ENCODE measurements at regions not wholly inside any gene's neighbourhood (a gene's known extent, or its start where the extent isn't known, plus 50 kb on each side); places are given as distances from the start of the nearest gene placed in this dataset.

- no peak for DNase-seq (ENCODE audit: low spot score)
Measured at GRCh38 chr5:31098811-31099210, 94.7 kb upstream of the CDH6 start.

DNA sequence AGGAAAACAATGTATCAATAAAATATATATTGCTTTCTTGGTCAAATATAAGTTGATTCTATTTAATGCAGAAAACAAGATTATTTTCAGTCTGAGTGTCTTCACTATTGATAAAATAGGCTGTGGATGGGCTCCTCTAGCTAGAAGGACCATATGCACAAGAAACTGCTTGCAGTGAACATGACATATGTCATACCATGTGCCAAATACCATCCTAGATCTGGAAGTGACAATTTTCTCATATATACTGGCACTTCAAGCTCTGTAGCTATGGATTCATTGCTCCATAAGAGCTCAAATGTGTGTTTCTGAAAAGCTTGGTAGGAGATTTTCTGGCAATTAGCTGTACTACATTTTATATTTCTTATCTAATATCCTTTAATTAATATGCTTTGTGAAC, 95.6 kb upstream of the CDH6 start:
- DNase-seq (ENCODE audit: low spot score): no peak

- DNase-seq (ENCODE audit: low spot score): peak; percentile 33
Measured at GRCh38 chr5:31096238-31096865, 97.1 kb upstream of the CDH6 start.

- DNase-seq (ENCODE audit: low spot score): no peak
Measured at GRCh38 chr5:31095796-31096195, 97.7 kb upstream of the CDH6 start.

- no peak for DNase-seq (ENCODE audit: low spot score)
Measured at GRCh38 chr5:31091501-31091900, 102.0 kb upstream of the CDH6 start.

DNA sequence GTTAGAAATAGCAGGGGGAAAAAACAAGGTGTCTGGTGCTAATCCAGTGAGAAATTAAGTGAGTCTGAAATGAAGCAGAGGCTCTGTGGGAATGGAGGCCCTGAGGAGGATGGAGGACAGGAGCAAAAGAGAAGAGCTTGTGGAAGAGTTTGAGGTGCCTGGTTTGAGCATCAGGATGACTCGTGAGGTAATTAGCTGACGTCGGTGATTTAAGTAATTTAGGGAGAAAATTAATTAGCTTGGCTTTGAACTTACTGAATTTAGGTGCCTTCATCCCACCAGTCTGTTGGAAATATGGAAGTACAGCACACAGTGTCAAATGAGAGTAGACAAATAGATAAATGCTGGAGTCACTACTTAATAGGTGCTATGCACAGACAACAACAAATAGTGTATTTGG, 103.0 kb upstream of the CDH6 start:
- DNase-seq (ENCODE audit: low spot score): no peak

DNA sequence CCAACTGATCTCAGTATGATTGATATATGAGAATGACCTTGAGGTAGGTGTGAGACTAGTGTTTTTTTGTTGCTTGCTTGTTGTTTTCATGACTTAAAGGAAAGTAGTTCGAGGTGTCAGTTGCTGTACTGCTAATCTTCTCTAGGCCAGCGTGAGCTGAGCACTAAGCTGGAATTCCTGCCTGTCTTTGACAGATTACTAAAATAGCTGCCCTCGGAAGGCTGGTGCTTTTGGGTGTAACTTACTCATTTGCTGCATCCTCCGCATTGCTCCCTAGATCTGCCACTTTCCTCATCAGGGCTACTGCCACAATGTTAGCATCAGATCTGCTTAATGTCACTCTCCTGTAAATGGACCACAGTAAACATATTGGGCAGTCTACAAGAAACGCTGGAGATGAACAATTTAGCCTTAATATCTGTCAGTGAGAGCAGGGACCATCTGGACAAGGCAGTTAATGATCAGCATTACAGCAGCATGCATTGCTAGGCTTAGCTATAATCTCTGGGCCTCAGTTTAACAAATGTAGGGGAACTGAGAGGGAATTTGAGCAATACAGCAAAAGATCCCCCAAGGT, 106.6 kb upstream of the CDH6 start:
- DNase-seq (ENCODE audit: low spot score): no peak

- DNase-seq (ENCODE audit: low spot score): no peak
Measured at GRCh38 chr5:31084871-31085270, 108.6 kb upstream of the CDH6 start.

- DNase-seq (ENCODE audit: low spot score): no peak
Measured at GRCh38 chr5:31083364-31083763, 110.1 kb upstream of the CDH6 start.

- no peak for DNase-seq (ENCODE audit: low spot score)
Measured at GRCh38 chr5:31079668-31080067, 113.8 kb upstream of the CDH6 start.

DNA sequence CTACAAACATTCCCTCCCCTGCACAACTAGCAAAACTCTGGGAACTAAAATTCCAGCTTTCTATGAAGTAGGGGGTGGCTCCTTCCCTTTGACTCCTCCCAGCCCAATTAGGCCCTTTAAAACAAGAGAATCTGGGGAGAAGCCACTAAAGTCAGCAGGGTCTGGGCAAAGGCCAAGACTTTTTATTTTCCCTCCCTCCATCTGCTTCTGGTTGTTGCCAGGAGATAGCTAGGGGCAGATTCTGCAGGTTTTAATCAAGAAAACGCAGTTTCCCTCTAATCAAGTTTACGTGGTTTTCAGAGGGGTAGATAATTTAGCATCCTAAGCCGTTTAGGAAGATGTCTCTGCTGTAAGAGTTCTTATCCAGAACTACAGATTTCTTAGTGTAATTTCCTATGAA, 114.5 kb upstream of the CDH6 start:
- no peak for DNase-seq (ENCODE audit: low spot score)

DNA sequence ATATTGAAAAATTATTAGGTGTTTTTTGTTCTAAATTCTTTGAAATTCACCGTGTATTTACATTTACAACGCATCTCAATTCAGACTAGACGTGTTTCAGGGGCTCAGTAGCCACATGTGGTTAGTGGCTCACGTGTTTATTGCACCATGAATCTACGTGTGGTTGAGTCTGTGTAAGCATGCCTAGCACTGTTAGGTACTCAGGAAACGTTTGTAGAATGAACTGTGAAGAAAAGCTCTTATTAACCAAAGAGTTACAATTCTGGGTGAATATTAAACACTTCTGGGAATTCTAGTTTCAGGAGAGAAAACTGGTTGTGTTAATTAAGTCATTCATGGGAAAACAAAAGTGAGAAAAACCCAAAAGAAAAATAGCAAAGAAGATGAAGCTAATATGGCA, 117.5 kb upstream of the CDH6 start:
- DNase-seq (ENCODE audit: low spot score): no peak

- DNase-seq (ENCODE audit: low spot score): no peak
Measured at GRCh38 chr5:31068287-31068686, 125.2 kb upstream of the CDH6 start.

DNA sequence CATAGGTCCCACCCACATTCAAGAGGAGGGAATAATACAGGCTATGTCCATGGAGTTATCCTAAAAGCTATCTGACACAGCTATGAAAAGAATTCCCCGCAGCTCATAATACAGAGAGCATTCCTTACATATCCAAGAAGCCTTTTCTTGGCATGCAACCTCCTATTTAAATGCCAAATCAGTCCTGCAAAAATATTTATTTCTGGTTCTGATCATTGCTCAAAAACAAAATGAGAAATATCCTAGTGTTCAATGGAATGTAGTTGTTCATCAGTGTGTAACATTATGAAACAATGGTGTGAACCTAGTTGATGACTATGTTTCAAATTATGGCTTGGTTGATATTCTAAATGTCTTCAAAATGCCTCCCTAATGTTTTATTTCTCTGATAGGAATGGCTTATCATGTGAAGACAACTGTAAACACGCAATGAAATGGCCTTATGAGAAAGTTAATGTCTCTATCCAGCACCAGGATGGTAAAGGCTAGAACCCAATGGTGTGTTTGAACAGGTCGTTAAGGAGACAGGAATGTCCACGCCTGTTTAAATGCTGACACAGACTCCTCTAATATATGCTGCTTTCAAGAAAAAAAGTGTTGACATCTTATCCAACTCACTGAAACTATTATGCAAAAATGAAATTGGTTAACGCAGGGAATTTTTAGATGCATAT, 126.7 kb upstream of the CDH6 start:
- peak; percentile 45 for DNase-seq (ENCODE audit: low spot score)

- no peak for DNase-seq (ENCODE audit: low spot score)
Measured at GRCh38 chr5:31064215-31064614, 129.3 kb upstream of the CDH6 start.

GRCh38 chr5:31062902-31063580, 130.4 kb upstream of the CDH6 start:
- DNase-seq (ENCODE audit: low spot score): no peak

DNA sequence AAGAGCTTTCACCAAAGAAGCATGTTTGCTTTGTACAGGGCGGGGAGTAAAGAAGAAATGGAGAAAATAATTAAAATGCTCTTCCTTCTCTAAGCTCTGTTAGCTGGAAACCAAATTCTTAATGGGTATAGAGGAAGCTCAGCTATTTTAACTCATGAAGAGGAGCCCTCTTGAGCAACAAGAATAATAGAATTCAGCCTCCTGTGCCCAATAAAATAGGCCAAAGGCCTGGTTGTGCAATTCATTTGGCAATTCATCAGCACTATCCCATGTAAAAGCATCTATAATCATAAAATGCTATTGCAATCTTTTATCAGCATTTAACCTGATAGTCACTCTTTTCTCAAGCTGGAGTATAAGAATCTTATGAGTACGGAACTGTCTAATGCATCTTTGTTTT, 133.6 kb upstream of the CDH6 start:
- no peak for DNase-seq (ENCODE audit: low spot score)

DNA sequence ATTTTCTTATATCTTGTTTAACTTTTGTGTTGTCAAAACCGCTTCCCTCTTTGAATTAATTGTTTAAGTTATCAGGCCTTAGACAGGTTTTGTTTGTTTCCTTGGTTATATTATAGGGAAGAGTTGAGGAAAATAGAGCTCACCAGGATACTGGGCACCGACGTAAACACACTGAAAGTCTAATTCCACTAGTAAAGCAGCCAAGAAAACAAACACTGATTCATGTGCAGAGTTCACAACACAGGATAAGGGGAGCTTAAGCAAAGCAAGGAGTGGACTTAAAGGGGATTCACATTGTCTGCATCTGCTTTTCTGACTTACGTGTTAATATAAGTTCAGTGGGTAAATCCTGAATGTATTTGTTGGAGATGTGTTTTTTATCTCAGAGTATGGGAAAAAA, 139.0 kb upstream of the CDH6 start:
- no peak for DNase-seq (ENCODE audit: low spot score)

GRCh38 chr5:31052937-31053658, 140.4 kb upstream of the CDH6 start:
- DNase-seq (ENCODE audit: low spot score): no peak

GRCh38 chr5:31051316-31051715, 142.2 kb upstream of the CDH6 start:
- DNase-seq (ENCODE audit: low spot score): no peak

DNA sequence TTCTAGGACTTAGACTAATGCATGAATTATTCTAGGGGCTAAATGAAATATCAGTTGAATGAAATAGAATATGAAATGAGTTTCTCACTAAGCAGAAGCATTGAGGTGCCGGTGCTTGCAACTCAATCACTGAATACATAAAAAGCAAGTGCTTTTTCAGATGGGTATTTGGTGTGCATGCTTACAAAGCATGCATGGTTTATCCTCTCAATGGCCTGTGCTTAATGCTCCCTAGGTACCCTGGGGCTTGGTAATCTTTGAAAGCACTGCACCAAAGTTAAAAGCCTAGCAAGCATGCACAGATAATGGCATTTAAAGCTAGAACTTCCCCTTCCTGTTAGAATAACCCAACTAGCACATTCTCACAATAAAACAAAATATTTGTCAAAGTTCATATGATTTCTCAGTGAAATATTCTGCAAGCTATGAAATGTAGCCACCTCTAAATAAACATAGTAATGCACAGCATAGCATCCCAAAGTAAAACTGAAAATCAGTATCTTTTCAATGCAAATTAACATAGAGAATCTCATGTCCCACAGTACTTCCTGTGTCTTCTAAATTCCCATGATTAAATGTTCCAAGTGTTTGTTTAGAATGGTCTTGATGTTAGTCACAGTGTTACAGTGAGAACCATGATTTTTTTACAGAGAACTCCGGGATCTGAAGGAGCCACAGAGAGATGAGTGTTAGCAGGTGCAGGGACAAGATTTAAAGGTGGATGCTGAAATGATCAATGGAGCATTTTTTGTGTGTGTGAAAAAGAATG, 143.4 kb upstream of the CDH6 start:
- DNase-seq (ENCODE audit: low spot score): no peak

DNA sequence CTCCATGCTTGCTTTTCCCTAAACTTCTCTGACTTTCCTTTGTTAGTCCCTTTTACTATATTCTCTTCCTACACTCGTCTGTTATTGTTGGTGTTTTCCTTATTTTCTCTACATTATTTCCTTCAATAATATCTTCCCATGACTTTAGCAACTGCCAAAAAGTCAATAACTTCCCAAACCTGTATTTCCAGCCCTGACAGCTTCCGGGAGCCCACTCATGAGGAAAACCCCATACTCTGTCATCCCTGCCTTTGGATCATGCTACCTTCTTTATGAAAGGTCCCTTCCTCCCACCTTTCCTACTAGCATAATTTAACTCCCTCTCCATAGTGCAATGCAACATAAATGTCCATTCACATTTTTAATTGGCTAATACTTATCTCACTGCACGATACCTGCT, 144.0 kb upstream of the CDH6 start:
- no peak for DNase-seq (ENCODE audit: low spot score)
